ENCODE measurements at regions not wholly inside any gene's neighbourhood (a gene's known extent, or its start where the extent isn't known, plus 50 kb on each side); places are given as distances from the start of the nearest gene placed in this dataset.

DNA sequence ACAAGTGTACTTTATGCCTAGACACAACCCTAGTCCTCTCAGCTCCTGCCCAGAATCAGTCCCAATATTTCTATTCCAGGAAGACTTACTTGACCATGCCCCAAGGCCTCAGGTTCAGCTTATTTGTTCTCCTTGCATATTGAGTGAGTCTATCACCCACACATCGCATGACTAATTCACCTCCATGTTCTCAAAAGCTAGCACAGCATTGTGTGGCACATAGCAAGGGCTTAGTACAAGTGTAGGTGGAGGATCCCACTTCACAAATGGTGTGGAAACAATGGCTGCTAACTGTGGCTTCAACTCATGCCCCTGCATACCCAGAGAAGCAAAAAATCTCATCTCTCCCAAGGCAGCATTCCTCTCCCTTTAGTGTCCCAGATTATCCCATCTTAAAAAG, 602.6 kb upstream of the API5 start:
- Histone ChIP-seq H3K27me3 (no peaks in the 10 kb centered on the region), H3K27ac (no peak overlapping the region), H3K4me3 (no peak overlapping the region), H3K36me3 (no peaks in the 10 kb centered on the region), H3K9me3 (no peaks in the 10 kb centered on the region), H3K4me1 (no peaks in the 10 kb centered on the region)
- DNase-seq, result no peak
- TF ChIP-seq POLR2A (IDR thresholded peaks at IDR 0.05), result no peak
- TF ChIP-seq, protein P1, sequence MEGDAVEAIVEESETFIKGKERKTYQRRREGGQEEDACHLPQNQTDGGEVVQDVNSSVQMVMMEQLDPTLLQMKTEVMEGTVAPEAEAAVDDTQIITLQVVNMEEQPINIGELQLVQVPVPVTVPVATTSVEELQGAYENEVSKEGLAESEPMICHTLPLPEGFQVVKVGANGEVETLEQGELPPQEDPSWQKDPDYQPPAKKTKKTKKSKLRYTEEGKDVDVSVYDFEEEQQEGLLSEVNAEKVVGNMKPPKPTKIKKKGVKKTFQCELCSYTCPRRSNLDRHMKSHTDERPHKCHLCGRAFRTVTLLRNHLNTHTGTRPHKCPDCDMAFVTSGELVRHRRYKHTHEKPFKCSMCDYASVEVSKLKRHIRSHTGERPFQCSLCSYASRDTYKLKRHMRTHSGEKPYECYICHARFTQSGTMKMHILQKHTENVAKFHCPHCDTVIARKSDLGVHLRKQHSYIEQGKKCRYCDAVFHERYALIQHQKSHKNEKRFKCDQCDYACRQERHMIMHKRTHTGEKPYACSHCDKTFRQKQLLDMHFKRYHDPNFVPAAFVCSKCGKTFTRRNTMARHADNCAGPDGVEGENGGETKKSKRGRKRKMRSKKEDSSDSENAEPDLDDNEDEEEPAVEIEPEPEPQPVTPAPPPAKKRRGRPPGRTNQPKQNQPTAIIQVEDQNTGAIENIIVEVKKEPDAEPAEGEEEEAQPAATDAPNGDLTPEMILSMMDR (IDR thresholded peaks at IDR 0.05), result no peak

DNA sequence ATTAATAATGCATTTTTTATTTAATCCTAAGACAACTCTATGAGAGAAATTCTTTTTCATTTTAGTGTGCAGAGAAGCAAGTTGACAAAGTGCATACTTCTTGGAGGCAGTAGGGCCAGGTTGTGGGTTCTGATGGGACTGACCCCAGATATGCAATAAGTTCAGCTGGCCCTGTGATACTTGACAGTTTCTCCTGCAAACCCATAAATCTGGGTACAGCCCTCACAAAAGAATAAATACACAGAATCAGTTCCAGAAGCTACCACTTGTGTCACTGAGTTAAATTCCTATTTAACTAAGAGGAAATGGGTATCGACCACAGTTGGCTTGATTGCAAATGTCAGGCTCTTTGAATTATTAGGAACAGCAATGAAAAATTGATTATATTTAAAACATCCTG, 598.5 kb upstream of the API5 start:
- Histone ChIP-seq H3K36me3 (no peaks in the 10 kb centered on the region), H3K27ac (no peak overlapping the region), H3K27me3 (no peaks in the 10 kb centered on the region), H3K4me1 (no peaks in the 10 kb centered on the region), H3K9me3 (no peaks in the 10 kb centered on the region), H3K4me3 (no peak overlapping the region)
- DNase-seq, result no peak
- no peak for TF ChIP-seq POLR2A (IDR thresholded peaks at IDR 0.05)
- TF ChIP-seq, protein P1 (IDR thresholded peaks at IDR 0.05), result no peak

DNA sequence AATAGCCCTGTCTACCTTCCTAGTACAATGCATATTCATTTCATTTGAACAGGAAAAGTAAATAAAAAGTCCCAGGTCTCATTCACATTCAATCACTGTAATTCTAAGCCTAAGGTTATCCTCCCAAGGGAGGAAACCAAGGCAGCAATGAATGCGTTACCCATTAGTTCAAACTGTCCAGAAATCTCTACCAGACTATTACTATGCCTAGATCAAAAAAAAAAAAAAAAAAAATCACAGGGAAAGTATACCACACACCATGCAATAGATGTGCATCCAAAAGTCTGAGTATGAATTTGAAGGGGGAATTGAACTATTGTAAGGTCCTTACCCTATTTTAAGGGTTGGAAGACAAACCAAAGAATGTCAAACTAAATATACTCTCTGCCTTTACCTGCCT, 598.0 kb upstream of the API5 start:
- Histone ChIP-seq H3K4me3 (no peak overlapping the region), H3K36me3 (no peaks in the 10 kb centered on the region), H3K27me3 (no peaks in the 10 kb centered on the region), H3K4me1 (no peaks in the 10 kb centered on the region), H3K27ac (no peak overlapping the region), H3K9me3 (no peaks in the 10 kb centered on the region)
- no peak for DNase-seq
- TF ChIP-seq POLR2A (IDR thresholded peaks at IDR 0.05), result no peak
- TF ChIP-seq, protein P1 (IDR thresholded peaks at IDR 0.05), result no peak

DNA sequence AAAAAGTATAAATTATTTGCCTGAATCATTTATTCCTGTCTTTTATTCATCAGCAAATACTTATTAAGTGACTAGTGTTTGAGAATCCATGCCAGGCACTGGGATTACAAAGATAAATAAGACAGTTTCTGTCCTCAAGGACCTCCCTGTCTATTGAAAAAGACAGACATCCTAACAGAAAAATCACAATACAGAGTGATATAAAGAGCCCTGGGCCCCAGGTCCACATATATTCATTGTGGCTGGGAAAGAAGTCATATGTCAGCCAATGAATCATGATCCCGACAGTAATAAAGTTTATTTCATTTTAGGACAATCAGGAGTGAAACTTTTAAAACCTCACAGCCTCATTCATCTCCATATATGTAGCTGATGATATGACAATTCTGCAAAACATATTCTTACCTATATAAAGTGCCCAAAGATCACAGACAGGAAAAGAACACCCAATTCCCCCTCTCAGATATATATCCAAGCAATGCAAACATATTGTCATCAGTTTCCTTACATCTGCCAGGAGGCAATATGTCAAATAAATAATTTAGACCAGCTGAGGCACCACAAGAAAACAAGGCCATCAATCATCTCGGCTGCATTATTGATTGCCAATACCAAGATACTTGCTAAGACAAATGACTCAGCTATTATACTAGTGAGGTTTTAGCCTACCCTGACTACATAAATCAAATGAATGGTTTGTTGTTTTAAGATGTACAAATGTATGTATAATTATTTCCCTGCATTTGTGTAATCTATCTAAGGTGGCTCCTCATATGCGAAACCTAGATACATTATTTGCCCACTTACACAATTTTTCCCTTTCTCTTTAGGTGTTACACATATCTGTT, 590.9 kb upstream of the API5 start:
- H3K9me3 ChIP-seq, result no peaks in the 10 kb centered on the region
- no peaks in the 10 kb centered on the region for H3K27me3 ChIP-seq
- DNase-seq, result no peak
- H3K27ac ChIP-seq, result no peak overlapping the region
- H3K4me3 ChIP-seq, result no peak overlapping the region
- TF ChIP-seq, protein P1 (IDR thresholded peaks at IDR 0.05), result no peak
- TF ChIP-seq POLR2A (IDR thresholded peaks at IDR 0.05), result no peak
- H3K36me3 ChIP-seq, result no peaks in the 10 kb centered on the region
- no peaks in the 10 kb centered on the region for H3K4me1 ChIP-seq

DNA sequence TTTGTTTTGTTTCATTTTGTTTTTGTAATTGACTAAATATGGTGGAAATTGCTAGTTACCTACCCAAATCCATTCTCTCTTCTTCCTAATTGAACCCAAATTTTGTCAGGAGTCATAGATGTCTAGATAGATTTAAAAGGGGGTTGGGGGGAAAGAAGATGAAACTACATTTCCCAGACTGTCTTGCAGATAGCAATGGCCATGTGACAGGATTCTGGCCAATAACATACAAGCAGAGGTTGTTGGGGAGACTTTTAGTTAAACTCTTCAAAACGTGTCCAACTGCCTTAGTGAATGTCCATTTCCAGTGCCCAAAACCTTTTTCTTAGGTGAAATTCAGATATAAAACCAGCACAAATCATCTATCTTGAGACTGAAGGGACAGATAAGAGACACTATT, 583.9 kb upstream of the API5 start:
- no peak overlapping the region for H3K4me3 ChIP-seq
- H3K27me3 ChIP-seq, result no peaks in the 10 kb centered on the region
- no peak for DNase-seq
- H3K27ac ChIP-seq, result no peak overlapping the region
- no peaks in the 10 kb centered on the region for H3K9me3 ChIP-seq
- no peaks in the 10 kb centered on the region for H3K4me1 ChIP-seq
- no peaks in the 10 kb centered on the region for H3K36me3 ChIP-seq
- TF ChIP-seq, protein P1 (IDR thresholded peaks at IDR 0.05), result no peak
- TF ChIP-seq POLR2A (IDR thresholded peaks at IDR 0.05), result no peak

Data from Peyer's patch (tissue), 4 donors.